Activated T-cell treated with anti-CD3 and anti-CD28 coated beads for 48 hours (primary cell): ENCODE measurements at regions not wholly inside any gene's neighbourhood (a gene's known extent, or its start where the extent isn't known, plus 50 kb on each side); places are given as distances from the start of the nearest gene placed in this dataset.
"Not testable (repeated sequence)": the region's sequence is repeated elsewhere in the genome, so short reads cannot be mapped to it uniquely, and the experiment has no call there.

Experiments used
- DNase-seq: peaks from one replicate; pipeline ENCODE4 v3.0.0-alpha.2; 2020; ENCODE audit warnings: low read depth

- no peak for DNase-seq
Measured at GRCh38 chr10:33067917-33068316, 109.9 kb upstream of the ITGB1 start.

DNA sequence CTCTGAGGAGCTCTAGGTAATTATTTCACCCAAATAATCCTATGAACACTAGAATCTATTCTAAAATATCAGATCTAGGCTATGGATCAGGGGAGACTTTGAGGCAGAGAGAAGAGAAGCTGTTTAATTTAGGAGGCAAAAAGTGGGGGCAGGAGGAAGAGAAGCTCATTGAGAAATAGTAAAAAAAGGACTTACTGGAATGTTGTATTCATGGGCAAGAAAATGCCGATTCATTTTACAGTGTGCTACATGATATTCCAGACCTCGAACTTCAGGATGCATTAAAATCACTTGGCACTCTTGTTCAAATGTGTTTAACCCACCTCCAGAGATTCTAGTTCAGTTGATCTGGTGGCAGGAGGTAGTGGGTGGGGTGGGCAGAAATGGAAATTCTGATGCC is 109.5 kb upstream of the ITGB1 start:
- DNase-seq, result no peak

DNA sequence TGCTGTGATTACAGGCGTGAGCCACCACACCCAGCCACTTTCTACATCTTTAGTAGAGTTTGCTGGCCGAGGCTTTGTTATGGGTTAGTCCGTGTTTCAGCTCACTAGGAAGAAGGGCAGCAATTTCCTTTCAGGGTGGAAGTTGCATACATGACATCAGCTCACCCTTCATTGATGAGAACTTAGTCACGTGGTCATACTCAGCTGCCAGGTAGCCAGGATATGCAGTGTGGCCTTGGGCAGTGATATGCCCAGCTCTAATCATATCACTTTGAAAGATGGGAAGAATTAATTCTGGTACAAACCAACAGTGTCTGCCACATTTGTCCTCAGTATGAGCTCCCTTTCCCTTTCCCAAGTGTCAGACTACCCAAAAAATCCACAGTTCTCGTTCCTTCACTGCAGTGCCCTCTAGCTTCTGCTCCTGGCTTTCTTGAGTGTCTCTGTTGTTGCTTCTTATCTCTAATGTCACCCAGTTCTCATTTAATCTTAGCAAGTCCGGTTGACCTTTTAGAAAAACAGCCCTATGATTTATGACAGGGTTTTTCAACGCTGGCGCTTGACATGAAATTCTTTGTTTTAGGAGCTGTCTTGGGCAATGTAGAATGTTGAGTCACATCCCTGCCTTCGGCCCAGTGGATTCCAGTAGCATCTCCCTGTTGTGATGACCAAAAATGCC is 108.7 kb upstream of the ITGB1 start:
- DNase-seq, result no peak

DNA sequence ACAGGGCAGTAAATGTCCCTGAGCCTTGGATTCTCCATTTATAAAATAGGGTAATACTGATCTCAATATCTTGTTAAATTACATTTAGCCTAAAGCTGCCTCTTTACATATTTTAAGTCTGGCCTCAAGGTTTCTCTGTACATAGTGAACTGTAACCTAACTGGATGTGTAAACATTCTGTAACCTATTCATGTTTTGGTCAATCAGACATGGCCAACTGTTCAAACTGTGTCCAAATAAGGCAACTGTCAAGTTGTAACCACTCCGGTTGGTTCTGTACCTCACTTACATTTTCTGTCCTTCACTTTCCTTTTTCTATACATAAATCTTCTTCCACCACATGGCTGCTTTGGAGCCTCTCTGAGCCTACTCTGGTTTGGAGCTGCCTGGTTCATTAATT is 107.1 kb upstream of the ITGB1 start:
- no peak for DNase-seq

- no peak for DNase-seq
Measured at GRCh38 chr10:33064706-33065105, 106.7 kb upstream of the ITGB1 start.

- no peak for DNase-seq
Measured at GRCh38 chr10:33057620-33058019, 99.6 kb upstream of the ITGB1 start.

DNA sequence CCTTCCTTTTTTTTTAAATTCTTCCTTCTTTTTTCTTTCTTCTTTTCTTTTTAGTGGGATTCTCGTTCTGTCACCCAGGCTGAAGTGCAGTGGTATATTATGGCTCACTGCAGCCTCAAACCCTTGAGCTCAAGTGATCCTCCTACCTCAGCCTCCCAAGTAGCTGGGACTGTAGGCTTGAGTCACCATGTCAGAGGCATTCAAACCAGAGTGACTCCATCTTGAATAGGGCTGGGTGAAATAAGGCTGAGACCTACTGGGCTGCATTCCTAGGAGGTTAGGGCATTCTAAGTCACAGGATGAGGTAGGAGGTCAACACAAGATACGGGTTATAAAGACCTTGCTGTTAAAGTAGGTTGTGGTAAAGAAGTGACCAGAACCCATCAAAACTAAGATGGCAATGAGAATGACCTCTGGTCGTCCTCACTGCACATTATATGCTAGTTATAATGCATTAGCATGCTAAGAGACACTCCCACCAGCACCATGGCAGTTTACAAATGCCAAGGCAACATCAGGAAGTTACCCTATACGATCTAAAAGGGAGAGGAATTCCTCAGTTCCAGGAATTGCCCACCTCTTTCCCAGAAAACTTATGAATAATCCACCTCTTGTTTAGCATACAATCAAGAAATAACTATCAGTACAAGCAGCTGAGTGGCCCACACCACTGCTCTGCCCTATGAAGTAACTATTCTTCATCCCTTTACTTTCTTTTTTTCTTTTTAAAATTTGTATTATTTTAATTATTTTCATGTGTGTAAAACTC is 99.0 kb upstream of the ITGB1 start:
- no peak for DNase-seq

- no peak for DNase-seq
Measured at GRCh38 chr10:33055625-33056024, 97.6 kb upstream of the ITGB1 start.

- DNase-seq, result no peak
Measured at GRCh38 chr10:33052915-33053810, 95.1 kb upstream of the ITGB1 start.

- DNase-seq, result no peak
Measured at GRCh38 chr10:33052263-33052875, 94.3 kb upstream of the ITGB1 start.

DNA sequence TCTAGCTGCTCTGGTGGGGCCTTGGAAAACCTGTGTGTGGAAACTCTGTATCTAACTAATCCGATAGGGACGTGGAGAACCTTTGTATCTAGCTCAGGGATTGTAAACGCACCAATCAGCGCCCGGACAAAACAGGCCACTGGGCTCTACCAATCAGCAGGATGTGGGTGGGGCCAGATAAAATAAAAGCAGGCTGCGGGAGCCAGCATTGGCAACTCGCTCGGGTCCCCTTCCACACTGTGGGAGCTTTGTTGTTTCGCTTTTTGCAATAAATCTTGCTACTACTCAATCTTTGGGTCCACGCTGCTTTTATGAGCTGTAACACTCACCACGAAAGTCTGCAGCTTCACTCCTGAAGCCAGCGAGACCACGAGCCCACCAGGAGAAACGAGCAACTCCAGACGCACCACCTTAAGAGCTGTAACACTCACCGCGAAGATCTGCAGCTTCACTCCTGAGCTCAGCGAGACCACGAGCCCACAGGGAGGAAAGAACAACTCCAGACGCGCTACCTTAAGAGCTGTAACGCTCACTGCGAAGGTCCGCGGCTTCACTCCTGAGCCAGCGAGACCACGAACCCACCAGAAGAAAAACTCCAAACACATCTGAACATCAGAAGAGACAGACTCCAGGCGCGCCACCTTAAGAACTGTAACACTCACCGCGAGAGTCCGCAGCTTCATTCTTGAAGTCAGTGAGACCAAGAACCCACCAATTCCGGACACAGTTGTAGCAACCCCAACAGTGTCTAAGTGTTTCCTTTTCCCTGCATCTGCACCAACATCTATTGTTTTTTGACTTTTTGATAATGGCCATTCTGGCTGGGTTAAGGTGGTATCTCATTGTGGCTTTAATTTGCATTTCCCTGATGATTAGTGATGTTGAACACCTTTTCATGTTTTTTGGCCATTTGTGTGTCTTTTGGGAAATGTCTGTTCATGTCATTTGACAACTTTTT is 92.2 kb upstream of the ITGB1 start:
- not testable (repeated sequence) for DNase-seq

GRCh38 chr10:33048223-33048622 is 90.2 kb upstream of the ITGB1 start:
- no peak for DNase-seq

- no peak for DNase-seq
Measured at GRCh38 chr10:33047655-33048054, 89.6 kb upstream of the ITGB1 start.

GRCh38 chr10:33046792-33047191 is 88.8 kb upstream of the ITGB1 start:
- no peak for DNase-seq

- DNase-seq, result no peak
Measured at GRCh38 chr10:33045421-33045820, 87.4 kb upstream of the ITGB1 start.

DNA sequence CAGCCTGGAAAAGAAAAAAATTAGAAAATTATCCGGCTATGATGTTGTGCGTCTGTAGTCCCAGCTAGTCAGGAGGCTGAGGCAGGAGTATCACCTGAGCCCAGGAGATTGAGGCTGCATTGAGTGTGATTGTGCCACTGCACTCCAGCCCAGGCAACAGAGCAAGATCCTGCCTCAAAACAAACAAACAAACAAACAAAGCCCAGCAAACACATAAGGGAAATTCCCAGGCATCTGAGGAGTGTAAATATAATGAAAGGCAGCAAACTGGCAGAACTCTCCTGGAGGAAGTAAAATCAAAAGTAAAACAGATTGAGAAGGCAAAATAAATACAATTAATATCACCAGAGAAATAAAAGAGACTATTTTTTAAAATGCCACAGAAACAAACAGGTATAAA is 84.5 kb upstream of the ITGB1 start:
- DNase-seq, result no peak

DNA sequence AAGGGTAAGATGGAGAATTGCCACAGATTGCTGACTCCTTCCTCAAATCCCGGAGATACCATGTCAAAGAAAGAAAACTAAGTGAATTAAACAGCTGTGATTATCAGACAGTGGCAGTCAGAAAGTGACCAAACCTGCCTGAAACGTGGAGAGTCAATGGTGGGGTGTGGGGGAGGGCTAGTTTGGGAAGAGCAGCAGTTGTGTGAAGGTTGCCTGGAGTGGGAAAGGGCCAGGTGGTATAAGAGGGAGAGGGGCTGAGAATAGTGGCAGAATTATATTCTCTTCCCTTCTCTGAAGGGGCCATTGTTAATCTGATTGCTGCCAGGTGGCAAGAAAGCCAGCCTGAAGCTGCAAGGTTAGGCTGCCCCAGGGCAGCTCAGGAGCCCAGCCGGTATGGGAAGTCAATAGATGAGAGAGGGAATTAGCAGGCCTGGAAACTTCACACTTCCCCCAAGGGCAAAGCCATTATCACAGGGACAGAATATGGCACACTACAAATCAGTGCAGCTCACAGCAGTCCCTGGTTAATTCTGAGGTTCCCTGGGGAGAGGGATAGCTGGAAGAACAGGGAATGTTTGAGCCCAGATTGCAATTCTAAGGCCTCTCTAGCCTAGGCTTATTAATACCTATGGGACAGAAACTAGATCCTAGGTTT is 83.9 kb upstream of the ITGB1 start:
- DNase-seq, result no peak

DNA sequence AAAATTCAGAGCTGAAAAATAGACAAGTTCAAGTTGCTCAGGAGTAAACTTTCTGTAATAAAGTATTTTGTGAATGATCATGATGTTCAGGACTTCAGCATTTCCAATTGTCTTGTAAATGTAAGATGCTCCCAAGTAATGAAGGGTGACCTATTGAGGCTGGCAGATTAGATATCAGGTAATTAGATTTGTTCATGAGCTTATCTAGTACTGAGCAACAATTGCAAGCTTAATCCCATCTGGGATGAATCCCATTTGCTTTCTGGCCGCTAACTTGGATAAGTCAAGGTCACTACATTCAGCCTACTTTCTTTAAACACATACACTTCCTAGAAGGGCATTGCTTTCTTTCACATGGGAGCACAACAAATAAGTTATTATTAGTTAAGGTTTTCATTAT is 82.4 kb upstream of the ITGB1 start:
- no peak for DNase-seq

GRCh38 chr10:33039181-33039580 is 81.2 kb upstream of the ITGB1 start:
- DNase-seq, result no peak

DNA sequence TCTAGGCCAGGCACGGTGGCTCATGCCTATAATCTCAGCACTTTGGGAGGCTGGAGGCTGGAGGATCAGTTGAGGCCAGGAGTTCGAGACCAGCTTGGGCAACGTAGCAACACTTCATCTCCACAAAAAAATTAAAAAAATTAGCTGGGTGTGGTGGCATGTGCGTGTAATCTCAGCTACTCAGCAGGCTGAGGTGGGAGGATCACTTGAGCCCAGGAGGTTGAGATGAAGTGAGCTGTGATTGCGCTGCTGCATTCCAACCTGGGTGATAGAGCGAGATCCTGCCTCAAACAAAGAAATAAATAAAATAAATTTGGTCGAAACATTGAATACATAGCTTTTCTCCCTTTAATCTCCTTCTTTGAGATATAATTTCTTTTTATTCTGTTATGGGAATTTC is 80.6 kb upstream of the ITGB1 start:
- DNase-seq, result no peak

DNA sequence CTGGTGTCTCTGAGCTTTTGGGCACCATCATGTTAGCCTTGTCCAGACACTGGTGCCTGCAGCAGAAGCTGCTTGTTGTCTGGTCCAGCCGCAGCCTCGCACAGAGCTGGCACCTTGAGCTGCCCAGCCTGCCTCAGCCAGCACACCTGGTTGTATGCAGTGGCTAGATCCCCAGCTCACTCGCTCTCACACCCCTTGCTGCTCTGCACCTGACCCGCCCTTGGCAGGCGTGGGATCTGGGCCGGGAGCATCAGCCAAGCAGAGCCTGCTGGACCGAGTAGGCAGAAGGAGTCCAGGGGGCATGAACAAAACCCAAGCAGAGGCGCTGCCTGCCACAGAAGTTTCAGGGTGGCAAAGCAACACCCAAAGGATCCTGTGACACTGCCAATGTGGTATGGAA is 79.7 kb upstream of the ITGB1 start:
- no peak for DNase-seq
